HUES6 (cell line): ENCODE measurements at regions not wholly inside any gene's neighbourhood (a gene's known extent, or its start where the extent isn't known, plus 50 kb on each side); places are given as distances from the start of the nearest gene placed in this dataset.

Experiments used
- H3K27ac ChIP-seq: 2 replicates; pipeline ENCODE4 v1.7.0; 2013; ENCODE audit warnings: low read depth, mild to moderate bottlenecking, low read length, inconsistent platforms
- H3K27me3 ChIP-seq: 2 replicates; pipeline ENCODE4 v1.6.1; 2013; ENCODE audit warnings: low read length; ENCODE audit not compliant: control insufficient read depth, insufficient read depth
- H3K36me3 ChIP-seq: 2 replicates; pipeline ENCODE4 v1.6.1; 2013; ENCODE audit warnings: low read length; ENCODE audit not compliant: control insufficient read depth, insufficient read depth
- H3K4me1 ChIP-seq: 2 replicates; pipeline ENCODE4 v1.6.1; 2013; ENCODE audit warnings: low read length; ENCODE audit not compliant: control insufficient read depth, insufficient read depth
- H3K4me3 ChIP-seq: 2 replicates; pipeline ENCODE4 v1.5.1; 2013; ENCODE audit warnings: low read depth, low read length
- H3K9ac ChIP-seq: one replicate; pipeline ENCODE4 v1.6.1; 2013; ENCODE audit warnings: mild to moderate bottlenecking, low read length
- H3K9me3 ChIP-seq: 2 replicates; pipeline ENCODE4 v1.6.1; 2013; ENCODE audit warnings: low read depth, low read length; ENCODE audit not compliant: control insufficient read depth, insufficient read depth

GRCh38 chr22:49647627-49648026 lies 180.0 kb downstream of the BRD1 start:
- H3K4me1 ChIP-seq = peaks cover 3% of the 10 kb centered on the region; the same call in 1 of the 2 replicates
- H3K36me3 ChIP-seq = no peaks in the 10 kb centered on the region
- H3K27me3 ChIP-seq = no peaks in the 10 kb centered on the region
- H3K27ac ChIP-seq = no peak overlapping the region
- no peak overlapping the region for H3K9ac ChIP-seq
- no peak overlapping the region for H3K4me3 ChIP-seq
- no peaks in the 10 kb centered on the region for H3K9me3 ChIP-seq

GRCh38 chr22:49646876-49647275 lies 180.8 kb downstream of the BRD1 start:
- H3K9me3 ChIP-seq = no peaks in the 10 kb centered on the region
- H3K4me3 ChIP-seq = no peak overlapping the region
- H3K36me3 ChIP-seq = no peaks in the 10 kb centered on the region
- no peaks in the 10 kb centered on the region for H3K27me3 ChIP-seq
- no peak overlapping the region for H3K27ac ChIP-seq
- peaks cover 3% of the 10 kb centered on the region; the same call in 1 of the 2 replicates for H3K4me1 ChIP-seq
- H3K9ac ChIP-seq = no peak overlapping the region

- Histone ChIP-seq H3K36me3 (no peaks in the 10 kb centered on the region), H3K9me3 (no peaks in the 10 kb centered on the region), H3K4me1 (peaks cover 3% of the 10 kb centered on the region; the same call in 1 of the 2 replicates), H3K27me3 (no peaks in the 10 kb centered on the region), H3K27ac (no peak overlapping the region), H3K9ac (no peak overlapping the region), H3K4me3 (no peak overlapping the region)
These were observed 181.7 kb downstream of the BRD1 start for GRCh38 chr22:49645791-49646550.

- Histone ChIP-seq H3K4me1 (peaks cover 3% of the 10 kb centered on the region; the same call in 1 of the 2 replicates), H3K9ac (no peak overlapping the region), H3K27me3 (no peaks in the 10 kb centered on the region), H3K9me3 (no peaks in the 10 kb centered on the region), H3K27ac (no peak overlapping the region), H3K36me3 (no peaks in the 10 kb centered on the region), H3K4me3 (no peak overlapping the region)
These were observed 182.4 kb downstream of the BRD1 start for GRCh38 chr22:49645257-49645656.

- no peaks in the 10 kb centered on the region for H3K36me3 ChIP-seq
- peaks cover 3% of the 10 kb centered on the region; the same call in 1 of the 2 replicates for H3K4me1 ChIP-seq
- no peaks in the 10 kb centered on the region for H3K27me3 ChIP-seq
- H3K9ac ChIP-seq = no peak overlapping the region
- no peak overlapping the region for H3K4me3 ChIP-seq
- no peak overlapping the region for H3K27ac ChIP-seq
- H3K9me3 ChIP-seq = no peaks in the 10 kb centered on the region
These were observed 183.7 kb downstream of the BRD1 start for GRCh38 chr22:49643998-49644397.

- Histone ChIP-seq H3K4me3 (no peak overlapping the region), H3K27me3 (no peaks in the 10 kb centered on the region), H3K27ac (no peak overlapping the region), H3K9me3 (no peaks in the 10 kb centered on the region), H3K9ac (no peak overlapping the region), H3K4me1 (peaks cover 3% of the 10 kb centered on the region; the same call in 1 of the 2 replicates), H3K36me3 (no peaks in the 10 kb centered on the region)
These were observed 184.2 kb downstream of the BRD1 start for GRCh38 chr22:49643466-49643865.

GRCh38 chr22:49642741-49643140 lies 184.9 kb downstream of the BRD1 start:
- H3K27me3 ChIP-seq = no peaks in the 10 kb centered on the region
- H3K4me3 ChIP-seq = no peak overlapping the region
- H3K9me3 ChIP-seq = no peaks in the 10 kb centered on the region
- no peak overlapping the region for H3K9ac ChIP-seq
- 0 out of 2 replicates have a peak, but pooled peaks cover 3% of the 10 kb centered on the region for H3K4me1 ChIP-seq
- no peak overlapping the region for H3K27ac ChIP-seq
- no peaks in the 10 kb centered on the region for H3K36me3 ChIP-seq

GRCh38 chr22:49642331-49642730 lies 185.3 kb downstream of the BRD1 start:
- no peaks in the 10 kb centered on the region for H3K9me3 ChIP-seq
- H3K4me3 ChIP-seq = no peak overlapping the region
- H3K27ac ChIP-seq = no peak overlapping the region
- no peaks in the 10 kb centered on the region for H3K36me3 ChIP-seq
- H3K27me3 ChIP-seq = no peaks in the 10 kb centered on the region
- 0 out of 2 replicates have a peak, but pooled peaks cover 3% of the 10 kb centered on the region for H3K4me1 ChIP-seq
- no peak overlapping the region for H3K9ac ChIP-seq

- Histone ChIP-seq H3K4me3 (no peak overlapping the region), H3K9me3 (no peaks in the 10 kb centered on the region), H3K4me1 (0 out of 2 replicates have a peak, but pooled peaks cover 3% of the 10 kb centered on the region), H3K27me3 (no peaks in the 10 kb centered on the region), H3K36me3 (no peaks in the 10 kb centered on the region), H3K9ac (no peak overlapping the region), H3K27ac (no peak overlapping the region)
These were observed 185.8 kb downstream of the BRD1 start for GRCh38 chr22:49641770-49642313.

GRCh38 chr22:49640366-49641095 lies 187.1 kb downstream of the BRD1 start:
- Histone ChIP-seq H3K9me3 (no peaks in the 10 kb centered on the region), H3K36me3 (no peaks in the 10 kb centered on the region), H3K27ac (no peak overlapping the region), H3K4me3 (no peak overlapping the region), H3K9ac (no peak overlapping the region), H3K27me3 (no peaks in the 10 kb centered on the region), H3K4me1 (no peaks in the 10 kb centered on the region)

GRCh38 chr22:49639956-49640355 lies 187.7 kb downstream of the BRD1 start:
- Histone ChIP-seq H3K9ac (no peak overlapping the region), H3K36me3 (no peaks in the 10 kb centered on the region), H3K4me1 (no peaks in the 10 kb centered on the region), H3K27me3 (no peaks in the 10 kb centered on the region), H3K4me3 (no peak overlapping the region), H3K9me3 (no peaks in the 10 kb centered on the region), H3K27ac (no peak overlapping the region)
